Aorta (tissue), 5 donors: ENCODE measurements at regions not wholly inside any gene's neighbourhood (a gene's known extent, or its start where the extent isn't known, plus 50 kb on each side); places are given as distances from the start of the nearest gene placed in this dataset.

Source experiments
- ATAC-seq: fragments of 200-7000 bp; cut with Tn5 transposase; one replicate; pipeline ENCODE4 v1.9.1; 2022; ENCODE audit warnings: moderate library complexity; ENCODE audit not compliant: low FRiP score
- DNase-seq, 2 donors: peaks; one replicate each; pipeline ENCODE4 v3.0.0-alpha.2; 2020
- H3K27ac ChIP-seq, 2 donors: one replicate each; pipeline ENCODE4 v1.5.1; 2013; ENCODE audit warnings: low read length in 2 of 2, mild to moderate bottlenecking in 2 of 2, moderate library complexity in 2 of 2, control low read depth in 1 of 2, inconsistent platforms in 1 of 2, low read depth in 1 of 2
- H3K27me3 ChIP-seq, 2 donors: one replicate each; pipeline ENCODE4 v1.6.1; 2013; ENCODE audit warnings: control low read depth in 1 of 2, low read length in 1 of 2, mild to moderate bottlenecking in 1 of 2, moderate library complexity in 1 of 2; ENCODE audit not compliant: insufficient read depth in 2 of 2, control insufficient read depth in 1 of 2
- H3K36me3 ChIP-seq, 2 donors: one replicate each; pipeline ENCODE4 v1.6.1; 2013; ENCODE audit warnings: control low read depth in 1 of 2, low read length in 1 of 2, mild to moderate bottlenecking in 1 of 2; ENCODE audit not compliant: insufficient read depth in 2 of 2, control insufficient read depth in 1 of 2
- H3K4me1 ChIP-seq, 2 donors: one replicate each; pipeline ENCODE4 v1.6.1; 2013; ENCODE audit warnings: low read length in 2 of 2, control low read depth in 1 of 2, mild to moderate bottlenecking in 1 of 2, moderate library complexity in 1 of 2; ENCODE audit not compliant: insufficient read depth in 2 of 2, control insufficient read depth in 1 of 2
- H3K4me3 ChIP-seq, 2 donors: one replicate each; pipeline ENCODE4 v1.5.1; 2013; ENCODE audit warnings: low read length in 2 of 2, control low read depth in 1 of 2, mild to moderate bottlenecking in 1 of 2
- H3K9me3 ChIP-seq: one replicate; pipeline ENCODE4 v1.6.1; 2013; ENCODE audit warnings: mild to moderate bottlenecking, low read length; ENCODE audit not compliant: control insufficient read depth
- WGBS, 2 donors: extraction: QIAGEN DNeasy Blood & Tissue Kit; methylation state at CpG; one replicate each; pipeline ENCODE4 v1.1.7; 2013; 5-methylcytosine and 5-hydroxymethylcytosine counted together
- intact Hi-C, 2 donors: fragments of 100-400 bp; cut with DNase I; formaldehyde crosslinking; loops; one replicate each; pipeline versions ENCODE4 v1.14.2 to v1.15.0; 2022
- donor health status: healthy with polysubstance abuse.
- donor health status: Bipolar disorder and iron deficiency.
- donor health status: DM: no; HTN: no; CAD: no.
- donor health status: DM: no; HTN: no; CAD: no.
- donor health status: DM: yes; HTN: yes; CAD: no.

DNA sequence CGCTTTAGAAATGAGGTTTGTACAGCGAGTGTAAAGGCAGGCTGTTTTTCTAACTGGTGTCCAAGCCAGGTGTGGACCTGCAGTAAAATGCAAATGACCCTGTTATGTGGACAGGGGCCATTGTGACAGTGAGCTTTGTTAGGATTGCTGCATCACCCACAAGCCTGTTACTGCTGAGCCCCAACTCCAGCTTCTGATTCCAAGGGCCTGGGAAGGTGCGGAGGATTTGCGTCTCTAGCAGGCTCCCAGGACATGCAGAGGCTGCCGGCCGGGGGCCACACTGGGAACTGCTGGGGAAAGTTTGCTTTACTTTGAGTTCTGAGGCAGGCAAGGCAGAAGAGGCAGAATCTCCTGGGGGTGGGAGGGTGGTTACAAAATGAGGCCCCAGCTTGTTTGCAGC is 164.1 kb downstream of the GLI2 start:
- no peaks in the 10 kb centered on the region for H3K36me3 ChIP-seq
- intact Hi-C loops, result loop anchor here in 1 of 2 donors (5.0 kb wide), 1 partner anchor 38 kb away; no protein-coding TSS in a partner anchor
- H3K27me3 ChIP-seq, result no peaks in the 10 kb centered on the region
- H3K27ac ChIP-seq, result no peak overlapping the region
- WGBS, 2 donors, result 92 to 97% methylated on average over 6 of the region's 6 CpGs
- DNase-seq (peak in 1 of 2 donors; percentile 14), ATAC-seq (no peak)
- H3K4me1 ChIP-seq, result no peaks in the 10 kb centered on the region
- no peaks in the 10 kb centered on the region for H3K9me3 ChIP-seq
- H3K4me3 ChIP-seq, result no peak overlapping the region

DNA sequence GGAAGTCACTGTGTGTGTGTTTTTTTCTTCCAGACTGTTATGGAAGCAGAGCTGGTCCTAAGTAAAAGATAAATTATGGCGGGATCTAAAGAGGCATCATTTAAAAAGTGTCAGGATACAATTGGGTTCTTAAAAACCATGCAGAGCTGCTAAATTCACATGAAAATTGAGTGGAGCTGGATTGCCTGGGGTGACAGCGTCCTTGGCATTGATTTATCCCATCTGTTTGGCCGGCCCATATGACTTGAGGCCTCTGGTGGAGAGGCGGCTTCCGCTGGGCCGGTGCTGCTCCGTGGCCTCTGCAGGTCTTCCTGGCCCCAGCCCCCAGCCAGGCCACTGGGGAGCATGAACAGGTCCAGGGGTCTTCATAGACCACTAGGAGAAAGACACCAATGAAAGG is 165.5 kb downstream of the GLI2 start:
- Histone ChIP-seq H3K27me3 (no peaks in the 10 kb centered on the region), H3K4me3 (no peak overlapping the region), H3K4me1 (no peaks in the 10 kb centered on the region), H3K9me3 (no peaks in the 10 kb centered on the region), H3K27ac (no peak overlapping the region), H3K36me3 (no peaks in the 10 kb centered on the region)
- intact Hi-C loops, result no loop called here
- WGBS, 2 donors, result 9 to 10% methylated on average over 7 of the region's 7 CpGs
- DNase-seq (peak; percentile 9 to 64), ATAC-seq (no peak)

DNA sequence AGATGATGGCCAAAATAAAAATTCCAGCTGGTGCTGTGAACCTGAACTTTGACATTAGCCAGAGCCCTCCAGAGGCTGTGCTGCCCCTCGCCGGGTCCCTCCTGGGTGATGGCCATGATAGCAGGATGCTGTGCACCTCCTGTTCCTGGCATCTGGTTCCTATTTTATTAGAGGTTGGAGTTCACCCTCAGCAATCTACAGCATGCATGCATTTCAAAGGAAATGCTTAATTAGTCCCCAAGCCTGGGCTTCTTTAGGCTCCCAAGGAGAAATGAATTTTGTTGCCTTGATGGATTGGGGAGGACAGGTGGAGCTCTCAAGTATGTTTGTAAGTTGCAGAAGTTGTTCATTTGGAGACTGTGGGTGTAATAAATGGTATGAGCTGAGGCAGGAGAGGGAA is 166.9 kb downstream of the GLI2 start:
- H3K4me1 ChIP-seq, result no peaks in the 10 kb centered on the region
- H3K36me3 ChIP-seq, result no peaks in the 10 kb centered on the region
- no peak overlapping the region for H3K4me3 ChIP-seq
- 91 to 95% methylated on average over 2 of the region's 2 CpGs for WGBS, 2 donors
- intact Hi-C loops, result no loop called here
- ATAC-seq (no peak), DNase-seq (peak in 1 of 2 donors; percentile 25)
- H3K9me3 ChIP-seq, result no peaks in the 10 kb centered on the region
- no peak overlapping the region for H3K27ac ChIP-seq
- no peaks in the 10 kb centered on the region for H3K27me3 ChIP-seq

DNA sequence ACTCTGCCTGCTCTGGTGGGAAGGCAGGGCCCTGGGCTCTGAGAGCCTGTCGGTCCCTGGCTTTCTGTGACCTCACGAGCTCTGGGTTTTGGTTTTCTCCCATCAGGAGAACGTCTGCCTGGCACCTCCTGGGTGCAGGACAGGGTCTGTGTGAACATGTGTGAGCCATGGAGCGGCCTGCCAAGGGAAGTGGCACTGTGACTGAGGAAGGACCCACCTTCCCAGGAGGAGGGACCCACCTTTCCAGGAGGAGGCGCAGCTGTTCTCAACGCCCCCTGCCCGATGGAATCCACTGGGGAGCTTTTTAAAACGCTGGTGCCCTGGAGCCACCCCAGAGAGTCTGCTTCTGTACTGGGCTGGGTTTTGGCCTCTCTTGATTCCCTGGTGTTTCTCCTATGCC is 168.7 kb downstream of the GLI2 start:
- ATAC-seq, result no peak
- WGBS, 2 donors, result 12 to 20% methylated on average over 8 of the region's 8 CpGs
- H3K27ac ChIP-seq, result peak overlapping the region; percentile 4 to 18
- no peak for DNase-seq
- H3K4me3 ChIP-seq, result no peak overlapping the region
- no peaks in the 10 kb centered on the region for H3K4me1 ChIP-seq
- H3K9me3 ChIP-seq, result no peaks in the 10 kb centered on the region
- H3K27me3 ChIP-seq, result no peaks in the 10 kb centered on the region
- H3K36me3 ChIP-seq, result no peaks in the 10 kb centered on the region
- intact Hi-C loops, result no loop called here

DNA sequence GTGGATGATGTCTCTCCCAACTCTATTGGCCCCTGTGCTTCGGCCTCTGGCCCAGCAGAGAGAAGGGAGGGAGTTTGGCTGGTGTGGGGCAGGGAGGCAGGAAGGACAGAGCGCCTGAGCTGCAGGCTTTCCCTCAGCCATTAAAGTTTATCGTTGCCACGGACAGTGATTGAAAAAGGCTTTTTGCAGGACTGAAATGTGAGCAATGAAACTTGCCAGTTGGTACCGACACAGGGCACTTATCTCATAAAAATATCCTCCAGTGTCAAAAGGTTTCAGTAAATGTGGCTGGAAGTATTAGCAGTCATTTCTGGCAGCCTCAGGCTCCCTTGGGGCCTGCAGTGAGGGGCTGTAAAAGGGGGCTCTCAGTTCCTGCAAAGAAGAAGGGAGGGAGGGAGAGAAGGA is 169.2 kb downstream of the GLI2 start:
- H3K27me3 ChIP-seq, result no peaks in the 10 kb centered on the region
- no peaks in the 10 kb centered on the region for H3K36me3 ChIP-seq
- ATAC-seq, result peak; percentile 47

DNA sequence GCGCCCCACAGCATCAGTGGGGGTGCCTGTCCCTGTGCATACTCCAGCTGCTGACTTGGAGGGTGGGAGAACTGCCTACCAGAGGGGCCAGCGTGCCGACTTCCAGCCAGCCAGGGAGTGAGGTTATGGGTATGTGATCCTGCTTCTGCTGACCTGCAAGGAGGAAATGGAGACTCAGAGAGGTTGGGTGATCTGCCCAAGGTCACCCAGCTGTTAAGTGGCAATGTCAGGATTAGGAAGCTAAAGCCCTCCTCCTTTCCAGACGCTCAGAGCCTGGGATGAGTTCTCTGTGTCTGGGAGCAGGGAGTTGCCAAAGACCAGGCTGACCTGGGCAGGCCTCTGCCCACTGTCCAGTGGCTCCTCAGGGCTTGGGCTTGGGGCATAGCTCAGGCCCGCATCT is 169.6 kb downstream of the GLI2 start:
- WGBS, 2 donors, result 44 to 45% methylated on average over 5 of the region's 5 CpGs
- no peaks in the 10 kb centered on the region for H3K27me3 ChIP-seq
- H3K27ac ChIP-seq, result peak overlapping the region in 1 of 2 donors; percentile 30

More for the DNA sequence above, 169.2 kb downstream of the GLI2 start:
- Histone ChIP-seq H3K9me3 (no peaks in the 10 kb centered on the region), H3K27ac (peak overlapping the region; percentile 18 to 30), H3K4me1 (no peaks in the 10 kb centered on the region), H3K4me3 (no peak overlapping the region)
- 4 to 6% methylated on average over 5 of the region's 5 CpGs for WGBS, 2 donors
- intact Hi-C loops, result no loop called here
- DNase-seq, result no peak

DNA sequence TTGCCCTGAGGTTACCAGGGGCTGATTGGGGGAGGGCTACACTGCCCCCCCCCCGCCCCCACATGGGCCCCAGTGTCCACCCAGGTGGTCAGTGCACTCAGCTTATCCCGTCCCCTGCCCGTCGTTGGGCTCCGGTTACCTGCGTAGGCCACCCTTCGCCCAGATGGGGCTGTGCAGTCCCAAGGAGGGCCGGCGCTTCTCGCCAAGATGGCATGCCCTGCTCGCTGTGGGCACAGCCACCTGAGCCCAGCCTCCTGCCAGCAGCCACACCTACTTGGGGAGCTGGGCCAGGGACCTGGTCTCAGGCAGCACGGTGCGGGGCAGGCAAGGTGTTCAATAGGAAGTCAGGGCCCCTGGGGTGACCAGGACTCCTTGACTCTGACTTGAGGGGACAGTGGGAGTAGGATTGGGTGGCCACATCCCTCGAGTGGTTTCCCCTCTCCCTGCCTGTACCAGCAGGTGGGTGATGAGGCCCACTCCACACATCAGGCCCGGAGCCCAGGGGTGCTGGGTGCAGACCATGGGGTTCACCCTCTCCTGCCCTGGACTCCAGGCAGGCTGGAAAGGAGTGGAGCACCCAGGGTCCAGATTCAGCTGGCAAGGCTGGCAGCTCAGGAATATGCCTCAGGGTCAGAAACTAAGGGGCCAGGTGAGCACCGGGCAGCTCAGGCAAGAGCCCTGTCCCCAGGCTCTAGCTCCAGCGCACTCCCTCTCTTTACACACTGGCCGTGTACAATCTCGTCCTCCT is 170.3 kb downstream of the GLI2 start:
- DNase-seq, result peak in 1 of 2 donors; percentile 41
- no peak overlapping the region for H3K27ac ChIP-seq
- no peak overlapping the region for H3K4me3 ChIP-seq
- no peaks in the 10 kb centered on the region for H3K27me3 ChIP-seq
- no peaks in the 10 kb centered on the region for H3K9me3 ChIP-seq
- H3K4me1 ChIP-seq, result no peaks in the 10 kb centered on the region
- WGBS, 2 donors, result 89% methylated on average over 19 of the region's 19 CpGs
- intact Hi-C loops, result no loop called here
- H3K36me3 ChIP-seq, result no peaks in the 10 kb centered on the region
- no peak for ATAC-seq

More for the DNA sequence above, 169.6 kb downstream of the GLI2 start:
- no peak for ATAC-seq
- DNase-seq, result no peak
- Histone ChIP-seq H3K4me3 (no peak overlapping the region), H3K4me1 (no peaks in the 10 kb centered on the region), H3K36me3 (no peaks in the 10 kb centered on the region), H3K9me3 (no peaks in the 10 kb centered on the region)
- intact Hi-C loops, result no loop called here

DNA sequence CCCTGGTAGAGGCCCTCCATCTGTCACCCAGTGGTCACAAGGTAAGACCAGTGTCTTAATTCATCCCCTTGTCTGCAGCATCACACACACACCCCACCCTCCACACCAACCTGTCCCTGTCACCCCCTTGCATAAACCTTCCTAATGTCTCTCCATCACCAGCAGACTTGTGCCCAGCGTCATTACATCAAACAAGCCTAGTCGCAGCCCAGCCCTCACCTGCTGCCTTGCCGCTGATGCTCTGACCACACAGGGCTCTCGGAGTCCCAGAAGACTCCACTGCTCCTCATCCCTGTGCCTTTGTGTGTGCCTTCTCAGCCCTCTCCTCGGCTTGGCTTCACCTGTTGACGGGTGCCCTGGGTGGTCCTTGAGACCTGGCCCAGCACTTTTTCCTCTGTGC is 171.2 kb downstream of the GLI2 start:
- H3K36me3 ChIP-seq, result no peaks in the 10 kb centered on the region
- H3K4me3 ChIP-seq, result no peak overlapping the region
- no peaks in the 10 kb centered on the region for H3K27me3 ChIP-seq
- no peaks in the 10 kb centered on the region for H3K4me1 ChIP-seq
- H3K27ac ChIP-seq, result no peak overlapping the region
- WGBS, 2 donors, result 96 to 99% methylated on average over 6 of the region's 6 CpGs
- H3K9me3 ChIP-seq, result no peaks in the 10 kb centered on the region
- ATAC-seq (no peak), DNase-seq (peak in 1 of 2 donors; percentile 23)
- intact Hi-C loops, result no loop called here

DNA sequence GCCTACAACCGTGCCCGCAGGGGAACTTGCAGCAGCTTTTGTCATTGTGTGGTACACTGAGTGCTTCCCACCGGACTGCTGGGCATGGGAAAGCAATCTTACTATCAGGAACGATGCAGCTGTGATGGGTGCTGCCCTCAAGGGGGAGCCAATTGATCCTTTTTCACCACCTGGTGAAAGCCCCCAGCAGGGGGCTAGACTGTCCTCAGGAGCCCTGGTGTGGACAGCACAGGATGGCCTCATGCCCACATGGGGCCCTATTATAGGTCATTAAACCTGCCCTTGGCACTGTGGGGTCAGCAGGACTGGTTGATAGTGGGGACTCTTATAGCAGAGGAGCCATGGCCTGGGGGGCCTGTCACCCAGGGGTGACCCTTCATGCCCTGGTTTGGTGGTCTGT is 172.2 kb downstream of the GLI2 start:
- Histone ChIP-seq H3K27ac (no peak overlapping the region), H3K4me3 (no peak overlapping the region), H3K27me3 (no peaks in the 10 kb centered on the region), H3K4me1 (no peaks in the 10 kb centered on the region), H3K36me3 (no peaks in the 10 kb centered on the region), H3K9me3 (no peaks in the 10 kb centered on the region)
- intact Hi-C loops, result no loop called here
- ATAC-seq (no peak), DNase-seq (peak in 1 of 2 donors; percentile 27)
- 94 to 97% methylated on average over 4 of the region's 4 CpGs for WGBS, 2 donors
